Neural progenitor cell (in vitro differentiated cells): ENCODE measurements at regions not wholly inside any gene's neighbourhood (a gene's known extent, or its start where the extent isn't known, plus 50 kb on each side); places are given as distances from the start of the nearest gene placed in this dataset. TPM values are rescaled to one million over a fixed set of nuclear protein-coding genes. Genes with fewer than 3 reads are reported as not detected.
"Not testable (repeated sequence)": the region's sequence is repeated elsewhere in the genome, so short reads cannot be mapped to it uniquely, and the experiment has no call there.

ENCODE experiments used
- DNase-seq: peaks from one replicate; pipeline ENCODE4 v3.0.0-alpha.2; 2016; ENCODE audit warnings: low spot score
- H2AFZ ChIP-seq: fragments of 200-600 bp; sonication (generic); replicated peaks from 2 replicates; pipeline ENCODE4 v1.6.1; 2016; ENCODE audit warnings: antibody characterized with exemption
- H3F3A ChIP-seq: fragments of 200-600 bp; sonication (generic); 2 replicates; pipeline ENCODE4 v1.6.1; 2016; ENCODE audit warnings: antibody characterized with exemption, low read depth
- H3K27ac ChIP-seq: fragments of 200-600 bp; sonication (generic); 2 replicates; pipeline ENCODE4 v1.5.1; 2016; ENCODE audit warnings: mild to moderate bottlenecking
- H3K27me3 ChIP-seq: fragments of 200-600 bp; sonication (generic); 2 replicates; pipeline ENCODE4 v1.6.1; 2016; ENCODE audit warnings: mild to moderate bottlenecking, moderate library complexity
- H3K36me3 ChIP-seq: fragments of 200-600 bp; sonication (generic); 2 replicates; pipeline ENCODE4 v1.5.1; 2016
- H3K4me1 ChIP-seq: fragments of 200-600 bp; sonication (generic); 2 replicates; pipeline ENCODE4 v1.6.1; 2016; ENCODE audit warnings: mixed run types
- H3K4me2 ChIP-seq: fragments of 200-600 bp; sonication (generic); 2 replicates; pipeline ENCODE4 v1.6.1; 2016
- H3K4me3 ChIP-seq: fragments of 200-600 bp; sonication (generic); 2 replicates; pipeline ENCODE4 v1.5.1; 2016
- H3K79me2 ChIP-seq: fragments of 200-600 bp; sonication (generic); 2 replicates; pipeline ENCODE4 v1.6.1; 2016; ENCODE audit warnings: low read depth
- H3K9ac ChIP-seq: fragments of 200-600 bp; sonication (generic); 2 replicates; pipeline ENCODE4 v1.6.1; 2016
- H3K9me3 ChIP-seq: fragments of 200-600 bp; sonication (generic); 2 replicates; pipeline ENCODE4 v1.5.1; 2016; ENCODE audit warnings: low read depth
- H4K20me1 ChIP-seq: fragments of 200-600 bp; sonication (generic); 2 replicates; pipeline ENCODE4 v1.6.1; 2016; ENCODE audit warnings: low read depth
- H3K27ac Mint-ChIP-seq: 3 replicates; pipeline ENCODE4 v1.8.0; 2021; ENCODE audit warnings: mixed read lengths
- H3K27me3 Mint-ChIP-seq: 2 replicates; pipeline ENCODE4 v1.8.0; 2022; ENCODE audit warnings: low read depth, mild to moderate bottlenecking, inconsistent platforms, moderate library complexity, mixed read lengths; ENCODE audit not compliant: insufficient read depth
- H3K36me3 Mint-ChIP-seq: 3 replicates; pipeline ENCODE4 v1.8.0; 2021; ENCODE audit warnings: mixed read lengths
- H3K4me1 Mint-ChIP-seq: 3 replicates; pipeline ENCODE4 v1.8.0; 2021; ENCODE audit warnings: mixed read lengths
- H3K4me3 Mint-ChIP-seq: 3 replicates; pipeline ENCODE4 v1.8.0; 2021; ENCODE audit warnings: mild to moderate bottlenecking, moderate library complexity, mixed read lengths
- H3K9me3 Mint-ChIP-seq: 3 replicates; pipeline ENCODE4 v1.8.0; 2020; ENCODE audit warnings: mixed read lengths
- CTCF ChIP-seq: fragments of 200-600 bp; sonication (generic); IDR thresholded peaks from 2 replicates; pipeline ENCODE4 v1.5.1; 2017; ENCODE audit warnings: antibody characterized with exemption, mild to moderate bottlenecking
- EZH2 ChIP-seq: fragments of 200-600 bp; sonication (generic); IDR thresholded peaks from 2 replicates; pipeline ENCODE4 v1.6.1; 2017; ENCODE audit warnings: antibody characterized with exemption, mild to moderate bottlenecking, moderate library complexity
- EZH2phosphoT487 ChIP-seq: fragments of 200-600 bp; sonication (generic); IDR thresholded peaks from 2 replicates; pipeline ENCODE4 v1.6.1; 2017; ENCODE audit warnings: antibody characterized with exemption
- small RNA-seq: library from RNA; depleted of rRNA; stranded (forward); fragments of <200 nt; gene quantifications from one replicate; pipeline ENCODE3, GENCODE V24; 2015

- H3K36me3 ChIP-seq = no peaks in the 10 kb centered on the region
- no peaks in the 10 kb centered on the region for H3F3A ChIP-seq
- no peaks in the 10 kb centered on the region for H3K36me3 Mint-ChIP-seq
- H3K9me3 Mint-ChIP-seq = peaks cover 4% of the 10 kb centered on the region
- peaks cover 3% of the 10 kb centered on the region for H3K9me3 ChIP-seq
- H3K4me1 Mint-ChIP-seq = no peaks in the 10 kb centered on the region
- H3K4me1 ChIP-seq = no peaks in the 10 kb centered on the region
- H4K20me1 ChIP-seq = no peaks in the 10 kb centered on the region
- no peak overlapping the region for H3K27ac Mint-ChIP-seq
- H3K9ac ChIP-seq = no peak overlapping the region
- H3K27me3 ChIP-seq = no peaks in the 10 kb centered on the region
- H3K27ac ChIP-seq = no peak overlapping the region
- peaks cover 5% of the 10 kb centered on the region for H3K27me3 Mint-ChIP-seq
- no peak overlapping the region for H3K4me3 Mint-ChIP-seq
- no peak overlapping the region for H2AFZ ChIP-seq
- no peaks in the 10 kb centered on the region for H3K79me2 ChIP-seq
- DNase-seq = no peak
- no peak overlapping the region for H3K4me2 ChIP-seq
- TF ChIP-seq EZH2 (no peak), CTCF (no peak), EZH2phosphoT487 (no peak)
- no peak overlapping the region for H3K4me3 ChIP-seq
Measured at GRCh38 chr16:21338537-21339268, 60.6 kb upstream of the CRYM start.

GRCh38 chr16:21336231-21336630 lies 58.1 kb upstream of the CRYM start:
- Histone ChIP-seq H3K4me3 (no peak overlapping the region), H4K20me1 (no peaks in the 10 kb centered on the region), H2AFZ (no peak overlapping the region), H3K27me3 (no peaks in the 10 kb centered on the region), H3K9ac (no peak overlapping the region), H3K27ac (no peak overlapping the region), H3K4me2 (no peak overlapping the region), H3F3A (no peaks in the 10 kb centered on the region), H3K79me2 (no peaks in the 10 kb centered on the region), H3K36me3 (no peaks in the 10 kb centered on the region), H3K4me1 (no peaks in the 10 kb centered on the region), H3K9me3 (peaks cover 3% of the 10 kb centered on the region)
- Mint-ChIP-seq H3K9me3 (peaks cover 4% of the 10 kb centered on the region), H3K4me3 (no peak overlapping the region), H3K27ac (no peak overlapping the region), H3K36me3 (no peaks in the 10 kb centered on the region), H3K4me1 (no peaks in the 10 kb centered on the region), H3K27me3 (peaks cover 4% of the 10 kb centered on the region)
- DNase-seq = no peak
- TF ChIP-seq EZH2phosphoT487 (no peak), EZH2 (no peak), CTCF (no peak)

GRCh38 chr16:21334188-21335146 lies 56.4 kb upstream of the CRYM start:
- not testable (repeated sequence) for H3K27ac ChIP-seq, H3K9ac ChIP-seq, H3K9me3 Mint-ChIP-seq, DNase-seq, H3K4me1 ChIP-seq, H3K36me3 ChIP-seq, H3K36me3 Mint-ChIP-seq, H3K4me1 Mint-ChIP-seq, H3K27me3 Mint-ChIP-seq, H3K9me3 ChIP-seq, H3K27ac Mint-ChIP-seq, H3K4me3 Mint-ChIP-seq, H3K4me3 ChIP-seq, H3F3A ChIP-seq, H2AFZ ChIP-seq, H3K79me2 ChIP-seq, H4K20me1 ChIP-seq, H3K4me2 ChIP-seq, H3K27me3 ChIP-seq

GRCh38 chr16:21333683-21334082 lies 55.6 kb upstream of the CRYM start:
- H3K36me3 ChIP-seq, H3K9ac ChIP-seq, H3K27me3 ChIP-seq, H3K27ac Mint-ChIP-seq, H3K4me2 ChIP-seq, H3F3A ChIP-seq, H2AFZ ChIP-seq, H3K4me1 Mint-ChIP-seq, H3K9me3 Mint-ChIP-seq, H3K4me3 Mint-ChIP-seq, H3K9me3 ChIP-seq, H3K79me2 ChIP-seq, H3K4me3 ChIP-seq, H3K27me3 Mint-ChIP-seq, H4K20me1 ChIP-seq, H3K27ac ChIP-seq, H3K4me1 ChIP-seq, H3K36me3 Mint-ChIP-seq, DNase-seq: not testable (repeated sequence)

Small RNAs in the stretch of these regions (small RNA-seq; reads per million reads assigned to genes)
- gene AC008740.2 = not detected
